HCT116 (cell line): ENCODE measurements at regions not wholly inside any gene's neighbourhood (a gene's known extent, or its start where the extent isn't known, plus 50 kb on each side); places are given as distances from the start of the nearest gene placed in this dataset.

ENCODE experiments used
- CTCF ChIP-seq, 3 experiments: fragments of 200-600 bp in 1 of 3; sonication (generic) in 1 of 3; IDR thresholded peaks in 2 of 3; conservative IDR thresholded peaks in 1 of 3; 2 replicates each; pipeline ENCODE4 v1.5.1; 2012 to 2017; ENCODE audit warnings: low read depth in 2 of 3, low read length in 2 of 3, antibody characterized with exemption in 1 of 3, borderline replicate concordance in 1 of 3, control low read depth in 1 of 3, mild to moderate bottlenecking in 1 of 3, mixed read lengths in 1 of 3, mixed run types in 1 of 3, moderate library complexity in 1 of 3; ENCODE audit not compliant: insufficient read depth in 1 of 3
- EZH2 ChIP-seq: fragments of 200-600 bp; sonication (generic); IDR thresholded peaks from 2 replicates; pipeline ENCODE4 v1.6.1; 2017; ENCODE audit warnings: antibody characterized with exemption, mixed run types
- FOSL1 ChIP-seq: IDR thresholded peaks from 2 replicates; pipeline ENCODE4 v1.6.1; 2012; ENCODE audit warnings: low read depth
- POLR2A ChIP-seq: IDR thresholded peaks from 2 replicates; pipeline ENCODE4 v1.7.0; 2011; ENCODE audit warnings: borderline replicate concordance; ENCODE audit not compliant: insufficient read depth, insufficient read length; ENCODE audit errors: extremely low read depth
- POLR2AphosphoS5 ChIP-seq: IDR thresholded peaks from 2 replicates; pipeline ENCODE4 v1.6.1; 2011; ENCODE audit warnings: mild to moderate bottlenecking, low read depth, low read length, moderate library complexity
- RAD21 ChIP-seq: IDR thresholded peaks from 2 replicates; pipeline ENCODE4 v1.6.1; 2012; ENCODE audit warnings: low read depth, mild to moderate bottlenecking
- REST ChIP-seq: IDR thresholded peaks from 2 replicates; pipeline ENCODE4 v1.6.1; 2012; ENCODE audit warnings: low read depth

- TF ChIP-seq CTCF (IDR thresholded peaks at IDR 0.05 in 2 of 3, conservative IDR thresholded peaks at IDR 0.05 in 1 of 3; ENCODE audit: borderline replicate concordance in 1 of 3, insufficient read depth in 1 of 3, low read depth in 2 of 3, low read length in 2 of 3) (no peak), EZH2 (no peak), REST (no peak), POLR2AphosphoS5 (no peak), RAD21 (no peak), FOSL1 (no peak), POLR2A (no peak)
Observed at GRCh38 chr9:90979639-90980038, 178.0 kb downstream of the SYK start.
